Vagina (tissue), 2 donors: ENCODE measurements at regions not wholly inside any gene's neighbourhood (a gene's known extent, or its start where the extent isn't known, plus 50 kb on each side); places are given as distances from the start of the nearest gene placed in this dataset.
"Not testable (repeated sequence)": the region's sequence is repeated elsewhere in the genome, so short reads cannot be mapped to it uniquely, and the experiment has no call there.

Experiments
- DNase-seq, 2 donors: peaks; one replicate each; pipeline ENCODE4 v3.0.0-alpha.2; 2017; ENCODE audit errors: extremely low spot score in 2 of 2
- H3K27ac ChIP-seq: fragments of 200-600 bp; sonication (generic); one replicate; pipeline ENCODE4 v1.5.1; 2019
- H3K27me3 ChIP-seq: fragments of 200-600 bp; sonication (generic); one replicate; pipeline ENCODE4 v1.5.1; 2019
- H3K36me3 ChIP-seq, 2 donors: fragments of 200-600 bp; sonication (generic); one replicate each; pipeline ENCODE4 v1.5.1; 2017 to 2019
- H3K4me1 ChIP-seq: fragments of 200-600 bp; sonication (generic); one replicate; pipeline ENCODE4 v1.5.1; 2019
- H3K4me3 ChIP-seq, 2 donors: fragments of 200-600 bp; sonication (generic); 1 replicate in 1 of 2; 2 replicates in 1 of 2; pipeline ENCODE4 v1.5.1; 2016 to 2019
- H3K9me3 ChIP-seq: fragments of 200-600 bp; sonication (generic); one replicate; pipeline ENCODE4 v1.5.1; 2019
- intact Hi-C: fragments of 100-400 bp; cut with DNase I; formaldehyde crosslinking; loops from one replicate; pipeline ENCODE4 v1.15.1; 2023

DNA sequence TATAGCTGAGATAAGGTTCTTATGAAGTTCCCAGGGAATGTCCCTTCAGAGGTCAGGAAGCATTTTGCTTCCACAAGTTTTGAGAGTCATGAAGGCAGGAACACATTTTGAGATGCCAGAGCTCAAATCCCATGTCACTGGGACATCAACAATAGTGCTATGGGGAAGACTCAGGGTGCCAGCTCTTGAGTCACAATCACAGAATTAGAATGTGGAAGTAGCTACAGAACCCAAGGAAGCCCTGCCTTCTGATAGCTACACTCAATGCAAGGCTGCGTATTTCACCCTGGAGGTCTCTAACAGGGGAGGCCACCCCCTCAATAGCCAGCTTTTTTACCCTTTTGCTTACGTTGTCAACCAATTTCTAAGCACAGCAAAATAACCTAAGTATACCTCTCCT lies 141.3 kb downstream of the FAM72B start:
- H3K36me3 ChIP-seq, H3K27me3 ChIP-seq, H3K4me3 ChIP-seq, intact Hi-C loops, H3K9me3 ChIP-seq, H3K27ac ChIP-seq, DNase-seq, H3K4me1 ChIP-seq: not testable (repeated sequence)

DNA sequence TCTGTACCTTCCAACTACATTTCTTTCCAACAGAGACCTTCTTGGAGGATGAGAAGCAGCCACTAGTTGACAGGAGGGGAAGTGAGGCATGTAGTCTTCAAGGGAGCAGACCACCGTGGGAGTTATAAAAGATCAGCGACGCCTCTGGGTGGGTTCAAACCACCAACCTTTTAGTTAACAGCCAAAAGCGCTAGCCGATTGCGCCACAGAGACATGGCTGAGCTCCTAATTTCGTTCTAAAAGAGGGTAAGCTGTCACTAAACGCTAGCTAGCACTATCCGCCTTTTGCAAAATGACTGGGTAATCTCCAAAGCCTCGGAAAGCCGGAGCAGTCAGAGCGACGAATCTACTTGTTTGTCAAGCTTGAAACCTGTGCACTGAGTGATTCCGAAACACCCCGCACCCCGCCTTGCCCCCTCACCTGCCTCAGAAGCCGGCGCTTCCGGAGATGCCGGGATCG lies 135.8 kb downstream of the FAM72B start:
- intact Hi-C loops, H3K27me3 ChIP-seq, H3K4me1 ChIP-seq, H3K9me3 ChIP-seq, H3K36me3 ChIP-seq, H3K27ac ChIP-seq, DNase-seq, H3K4me3 ChIP-seq: not testable (repeated sequence)

- H3K9me3 ChIP-seq, intact Hi-C loops, DNase-seq, H3K27me3 ChIP-seq, H3K36me3 ChIP-seq, H3K4me1 ChIP-seq, H3K27ac ChIP-seq, H3K4me3 ChIP-seq: not testable (repeated sequence)
Measured at GRCh38 chr1:121048769-121049443, 135.2 kb downstream of the FAM72B start.

DNA sequence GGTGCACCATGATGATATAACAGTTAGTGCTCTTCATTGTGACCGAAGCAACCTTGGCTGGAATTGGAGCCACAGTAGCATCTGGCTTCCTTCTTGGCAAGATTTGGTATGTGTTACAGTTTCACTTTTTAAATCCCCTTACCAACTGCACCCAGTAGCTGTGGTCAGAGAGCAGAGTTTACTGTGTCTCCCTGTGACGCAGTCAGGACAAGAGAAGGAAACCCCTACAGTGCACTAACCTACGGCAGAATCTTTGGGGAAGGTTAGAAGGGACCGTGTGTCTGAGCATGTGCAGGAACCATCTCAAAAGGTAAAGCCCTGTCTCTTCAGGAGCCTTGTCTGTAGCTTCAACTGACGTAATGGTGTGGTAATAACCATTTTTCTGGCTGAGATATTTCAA lies 134.0 kb downstream of the FAM72B start:
- H3K4me1 ChIP-seq, DNase-seq, H3K36me3 ChIP-seq, H3K4me3 ChIP-seq, intact Hi-C loops, H3K27me3 ChIP-seq, H3K9me3 ChIP-seq, H3K27ac ChIP-seq: not testable (repeated sequence)

- H3K36me3 ChIP-seq, DNase-seq, H3K27me3 ChIP-seq, H3K4me1 ChIP-seq, H3K27ac ChIP-seq, H3K9me3 ChIP-seq, intact Hi-C loops, H3K4me3 ChIP-seq: not testable (repeated sequence)
Measured at GRCh38 chr1:121051161-121051790, 132.9 kb downstream of the FAM72B start.

- DNase-seq, H3K27me3 ChIP-seq, H3K4me1 ChIP-seq, intact Hi-C loops, H3K27ac ChIP-seq, H3K4me3 ChIP-seq, H3K36me3 ChIP-seq, H3K9me3 ChIP-seq: not testable (repeated sequence)
Measured at GRCh38 chr1:121052081-121052660, 132.0 kb downstream of the FAM72B start.

- DNase-seq, intact Hi-C loops, H3K9me3 ChIP-seq, H3K27ac ChIP-seq, H3K4me1 ChIP-seq, H3K36me3 ChIP-seq, H3K27me3 ChIP-seq, H3K4me3 ChIP-seq: not testable (repeated sequence)
Measured at GRCh38 chr1:121054928-121055327, 129.2 kb downstream of the FAM72B start.

- H3K9me3 ChIP-seq, H3K4me3 ChIP-seq, DNase-seq, H3K36me3 ChIP-seq, intact Hi-C loops, H3K27ac ChIP-seq, H3K4me1 ChIP-seq, H3K27me3 ChIP-seq: not testable (repeated sequence)
Measured at GRCh38 chr1:121066925-121067324, 117.2 kb downstream of the FAM72B start.

DNA sequence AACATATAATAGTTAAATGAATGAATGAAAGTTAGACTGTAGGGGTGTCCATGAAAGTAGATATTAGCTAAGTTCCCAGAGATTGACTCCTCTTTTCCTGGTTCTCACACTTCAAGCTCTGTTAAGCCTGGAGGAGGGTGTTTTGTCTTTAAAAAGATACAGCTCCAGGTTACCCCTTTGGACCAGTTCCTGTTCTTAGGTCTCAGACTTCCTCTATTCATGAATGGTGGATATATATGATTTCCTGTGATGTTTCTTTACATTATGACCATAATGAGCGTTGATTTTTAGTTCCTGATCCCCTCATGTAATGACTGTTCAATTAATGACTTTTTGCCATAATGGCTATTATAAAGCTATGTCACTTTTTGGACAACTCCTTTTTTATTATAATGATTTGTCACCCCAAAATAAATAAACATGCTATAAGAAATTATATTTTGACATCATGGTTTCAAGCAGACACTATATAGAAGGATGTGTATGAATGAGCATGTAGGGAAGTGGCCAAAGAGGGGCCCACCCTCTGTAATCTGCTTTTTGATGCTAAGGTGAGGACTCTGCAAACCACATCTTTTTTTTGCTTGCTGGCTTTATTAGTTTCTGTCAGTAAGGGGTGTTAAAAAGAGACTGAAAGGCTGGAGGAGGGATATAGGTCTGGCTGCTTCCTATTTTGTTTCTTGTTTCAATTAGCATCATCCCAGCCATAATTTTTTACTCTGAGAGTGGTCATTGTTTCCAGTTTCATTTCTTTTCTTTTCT lies 115.2 kb downstream of the FAM72B start:
- H3K9me3 ChIP-seq, H3K4me3 ChIP-seq, H3K4me1 ChIP-seq, H3K27ac ChIP-seq, H3K36me3 ChIP-seq, DNase-seq, H3K27me3 ChIP-seq, intact Hi-C loops: not testable (repeated sequence)

DNA sequence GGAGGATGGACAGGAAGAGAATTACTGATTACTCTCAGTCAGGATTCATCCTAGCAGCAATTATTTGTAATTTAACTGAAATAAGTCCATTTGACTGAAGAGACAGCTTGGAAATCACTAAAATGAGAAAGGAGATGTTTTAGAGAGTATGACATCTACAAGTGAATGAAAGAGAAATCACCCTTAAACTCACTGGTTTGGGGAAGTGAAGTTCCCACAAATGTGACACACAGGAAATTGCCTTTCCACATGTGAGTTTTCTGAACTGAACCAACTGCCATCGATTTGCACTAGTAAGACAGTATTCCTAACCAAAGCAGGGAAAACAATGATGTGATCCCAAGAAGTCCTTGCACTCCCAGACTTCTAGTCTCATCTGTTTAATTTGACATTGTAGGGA lies 110.3 kb downstream of the FAM72B start:
- H3K9me3 ChIP-seq, H3K4me3 ChIP-seq, DNase-seq, H3K4me1 ChIP-seq, H3K27me3 ChIP-seq, intact Hi-C loops, H3K36me3 ChIP-seq, H3K27ac ChIP-seq: not testable (repeated sequence)

DNA sequence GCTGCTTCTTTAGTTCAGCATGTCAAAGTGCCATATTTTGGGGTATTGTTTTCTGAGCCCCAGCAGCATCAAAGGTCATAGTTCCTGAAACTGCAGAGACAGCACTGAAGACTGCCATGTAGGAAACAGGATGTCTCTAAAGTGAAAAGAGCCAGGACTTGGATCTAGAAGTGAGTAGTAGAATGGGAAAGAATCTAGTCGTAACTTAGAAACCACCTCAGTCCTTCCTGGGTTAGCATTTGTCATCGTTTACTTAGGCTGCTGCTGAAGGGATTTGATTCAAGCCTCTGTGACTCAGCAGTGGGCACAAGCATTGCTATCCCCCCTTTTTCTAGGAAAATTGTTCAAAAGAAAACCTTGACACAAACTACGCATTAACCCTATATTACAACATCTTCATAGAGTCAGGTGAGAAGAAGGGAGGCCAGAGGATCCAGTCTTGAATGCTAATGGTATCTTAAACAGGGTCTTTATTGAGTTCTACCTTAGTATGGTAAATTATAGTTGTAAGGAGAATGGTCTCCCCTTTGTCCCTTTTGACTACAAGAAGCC lies 108.8 kb downstream of the FAM72B start:
- H3K4me1 ChIP-seq, H3K36me3 ChIP-seq, H3K27me3 ChIP-seq, DNase-seq, H3K27ac ChIP-seq, H3K4me3 ChIP-seq, H3K9me3 ChIP-seq, intact Hi-C loops: not testable (repeated sequence)

- H3K27ac ChIP-seq, H3K4me1 ChIP-seq, H3K9me3 ChIP-seq, H3K4me3 ChIP-seq, H3K36me3 ChIP-seq, H3K27me3 ChIP-seq, intact Hi-C loops, DNase-seq: not testable (repeated sequence)
Measured at GRCh38 chr1:121076674-121077073, 107.5 kb downstream of the FAM72B start.

- H3K27ac ChIP-seq, H3K36me3 ChIP-seq, H3K27me3 ChIP-seq, DNase-seq, H3K4me3 ChIP-seq, H3K4me1 ChIP-seq, intact Hi-C loops, H3K9me3 ChIP-seq: not testable (repeated sequence)
Measured at GRCh38 chr1:121079655-121080054, 104.5 kb downstream of the FAM72B start.
